ENCODE measurements at regions not wholly inside any gene's neighbourhood (a gene's known extent, or its start where the extent isn't known, plus 50 kb on each side); places are given as distances from the start of the nearest gene placed in this dataset.

DNA sequence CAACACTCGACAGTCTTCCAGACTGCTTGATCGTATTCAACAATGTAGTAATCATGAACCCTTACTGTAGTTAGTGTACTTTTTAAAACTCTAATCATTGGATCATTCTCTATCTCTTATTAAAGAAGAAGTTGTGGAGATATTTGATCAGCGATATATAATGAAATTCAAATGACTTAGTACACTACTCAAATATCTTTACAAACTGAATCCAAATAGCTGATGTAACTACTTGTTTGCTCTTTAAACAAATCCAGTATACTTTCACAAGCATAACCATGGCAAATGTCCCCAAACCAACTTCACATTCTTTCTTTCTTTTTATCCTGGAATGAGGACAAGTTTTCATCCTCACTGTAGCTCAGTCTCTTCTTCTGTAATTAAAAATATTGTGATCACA lies 1569.9 kb upstream of the ADGRL3 start:
- TF ChIP-seq, protein P1, sequence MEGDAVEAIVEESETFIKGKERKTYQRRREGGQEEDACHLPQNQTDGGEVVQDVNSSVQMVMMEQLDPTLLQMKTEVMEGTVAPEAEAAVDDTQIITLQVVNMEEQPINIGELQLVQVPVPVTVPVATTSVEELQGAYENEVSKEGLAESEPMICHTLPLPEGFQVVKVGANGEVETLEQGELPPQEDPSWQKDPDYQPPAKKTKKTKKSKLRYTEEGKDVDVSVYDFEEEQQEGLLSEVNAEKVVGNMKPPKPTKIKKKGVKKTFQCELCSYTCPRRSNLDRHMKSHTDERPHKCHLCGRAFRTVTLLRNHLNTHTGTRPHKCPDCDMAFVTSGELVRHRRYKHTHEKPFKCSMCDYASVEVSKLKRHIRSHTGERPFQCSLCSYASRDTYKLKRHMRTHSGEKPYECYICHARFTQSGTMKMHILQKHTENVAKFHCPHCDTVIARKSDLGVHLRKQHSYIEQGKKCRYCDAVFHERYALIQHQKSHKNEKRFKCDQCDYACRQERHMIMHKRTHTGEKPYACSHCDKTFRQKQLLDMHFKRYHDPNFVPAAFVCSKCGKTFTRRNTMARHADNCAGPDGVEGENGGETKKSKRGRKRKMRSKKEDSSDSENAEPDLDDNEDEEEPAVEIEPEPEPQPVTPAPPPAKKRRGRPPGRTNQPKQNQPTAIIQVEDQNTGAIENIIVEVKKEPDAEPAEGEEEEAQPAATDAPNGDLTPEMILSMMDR (IDR thresholded peaks at IDR 0.05): no peak

- TF ChIP-seq, protein P1 (IDR thresholded peaks at IDR 0.05): no peak
These were observed 1569.2 kb upstream of the ADGRL3 start for GRCh38 chr4:59630922-59631321.

DNA sequence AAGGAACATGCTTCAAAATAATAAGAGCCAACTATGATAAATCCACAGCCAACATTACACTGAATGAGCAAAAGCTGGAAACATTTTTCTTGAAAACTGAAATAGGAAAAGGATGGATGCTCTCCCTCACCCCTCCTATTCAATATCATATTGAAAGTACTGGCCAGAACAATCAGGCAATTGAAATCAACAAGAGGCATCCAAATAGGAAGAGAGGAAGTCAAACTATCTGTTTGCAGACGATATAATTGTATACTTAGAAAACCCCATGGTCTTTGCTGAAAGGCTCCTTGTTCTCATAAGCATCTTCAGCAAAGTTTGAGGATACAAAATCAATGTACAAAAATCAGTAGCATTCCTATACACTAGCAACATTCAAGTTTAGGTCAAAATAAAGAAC lies 1562.5 kb upstream of the ADGRL3 start:
- TF ChIP-seq, protein P1 (IDR thresholded peaks at IDR 0.05): no peak

DNA sequence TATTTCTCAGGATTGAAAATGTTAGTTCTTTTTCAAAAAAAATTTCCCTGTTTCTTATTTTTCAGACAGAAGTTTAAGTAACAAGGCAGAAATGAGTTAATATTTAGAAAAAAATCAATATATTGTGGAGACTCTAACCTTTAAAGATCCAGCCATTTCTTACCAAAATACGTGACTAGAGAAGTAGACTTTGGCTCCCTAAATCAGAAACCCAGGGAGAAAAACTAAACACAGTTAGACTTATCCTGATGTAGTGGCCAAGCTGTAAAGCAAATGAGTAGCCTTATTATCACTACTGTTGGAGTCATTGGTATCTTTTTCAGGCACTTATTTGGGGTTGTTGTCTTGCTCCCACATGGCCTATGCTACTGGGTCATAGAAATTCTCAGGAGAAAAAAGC lies 1556.4 kb upstream of the ADGRL3 start:
- TF ChIP-seq, protein P1 (IDR thresholded peaks at IDR 0.05): no peak

DNA sequence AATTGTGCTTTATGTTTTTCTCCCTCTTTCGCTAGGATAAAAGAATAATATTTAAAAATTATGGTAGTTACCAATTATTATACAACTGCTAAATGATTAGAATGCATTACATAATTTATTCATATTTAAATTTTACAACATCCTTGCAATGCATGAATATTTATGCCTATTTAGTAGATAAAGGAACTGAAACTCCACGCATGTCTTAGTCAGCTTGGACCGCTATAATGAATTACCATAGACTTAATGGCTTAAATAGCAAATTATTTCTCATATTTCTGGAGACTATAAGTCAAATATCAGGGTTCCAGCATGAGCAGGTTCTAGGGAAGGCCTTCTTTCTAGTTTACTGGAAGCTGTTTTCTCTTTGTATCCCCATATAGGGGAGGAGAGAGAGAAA lies 1555.4 kb upstream of the ADGRL3 start:
- TF ChIP-seq, protein P1 (IDR thresholded peaks at IDR 0.05): no peak

DNA sequence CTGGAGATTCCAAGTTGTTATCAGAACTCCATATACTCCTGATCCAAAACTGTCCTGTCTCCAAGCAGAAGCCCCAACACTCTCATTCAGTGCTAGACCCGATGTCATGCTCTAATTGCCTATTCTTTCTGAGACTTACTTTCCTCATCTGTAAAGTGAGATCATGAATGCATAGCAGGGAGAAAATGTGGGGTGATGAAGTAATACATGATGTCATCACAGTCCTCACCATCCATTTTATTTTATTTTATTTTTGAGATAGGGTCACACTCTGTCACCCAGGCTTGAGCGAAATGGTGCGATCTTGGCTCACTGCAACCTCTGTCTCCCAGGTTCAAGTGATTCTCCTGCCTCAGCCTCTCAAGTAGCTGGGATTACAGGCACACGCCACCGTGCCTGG lies 1554.0 kb upstream of the ADGRL3 start:
- TF ChIP-seq, protein P1 (IDR thresholded peaks at IDR 0.05): no peak

DNA sequence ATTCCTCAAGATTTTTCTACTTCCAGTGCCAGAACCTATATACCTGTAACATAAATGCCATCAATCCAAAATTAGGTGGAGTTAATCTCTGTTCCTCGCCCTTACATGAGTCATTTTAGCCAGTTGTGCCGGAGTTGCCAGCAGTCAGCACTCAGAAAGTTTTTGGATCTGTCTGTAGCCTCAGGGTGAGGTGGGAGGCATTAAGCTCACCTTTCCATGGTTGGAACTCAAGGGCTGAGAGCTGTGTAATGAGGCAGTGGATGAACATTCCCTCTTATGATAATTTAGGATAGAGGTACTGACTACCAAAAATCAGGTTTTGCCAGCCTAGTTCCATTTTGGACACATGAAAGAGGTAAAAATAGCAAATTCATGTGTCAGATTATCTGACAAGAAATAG lies 1553.1 kb upstream of the ADGRL3 start:
- TF ChIP-seq, protein P1 (IDR thresholded peaks at IDR 0.05): no peak

DNA sequence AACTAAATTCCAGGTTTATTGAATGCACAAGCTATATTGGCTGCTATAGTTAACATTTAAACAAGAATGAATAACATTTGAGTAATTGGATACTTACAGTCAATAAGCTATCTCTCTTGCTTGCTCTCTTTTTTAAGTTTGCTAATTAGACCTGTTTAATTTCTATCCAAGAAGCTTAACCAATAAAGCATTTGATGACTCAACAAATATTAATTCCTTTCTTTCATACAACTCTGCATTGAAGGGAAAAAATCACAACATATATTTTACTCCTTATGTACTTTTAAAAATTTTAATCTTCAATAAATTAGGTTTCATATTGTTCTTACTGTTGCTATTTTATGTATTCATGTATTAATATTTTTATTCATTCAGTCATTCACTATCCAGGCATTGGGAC lies 1552.6 kb upstream of the ADGRL3 start:
- TF ChIP-seq, protein P1 (IDR thresholded peaks at IDR 0.05): no peak
